ENCODE measurements at regions not wholly inside any gene's neighbourhood (a gene's known extent, or its start where the extent isn't known, plus 50 kb on each side); places are given as distances from the start of the nearest gene placed in this dataset.
A peak's percentile ranks its signal among the peaks of the same experiment; 100 is the strongest.

DNA sequence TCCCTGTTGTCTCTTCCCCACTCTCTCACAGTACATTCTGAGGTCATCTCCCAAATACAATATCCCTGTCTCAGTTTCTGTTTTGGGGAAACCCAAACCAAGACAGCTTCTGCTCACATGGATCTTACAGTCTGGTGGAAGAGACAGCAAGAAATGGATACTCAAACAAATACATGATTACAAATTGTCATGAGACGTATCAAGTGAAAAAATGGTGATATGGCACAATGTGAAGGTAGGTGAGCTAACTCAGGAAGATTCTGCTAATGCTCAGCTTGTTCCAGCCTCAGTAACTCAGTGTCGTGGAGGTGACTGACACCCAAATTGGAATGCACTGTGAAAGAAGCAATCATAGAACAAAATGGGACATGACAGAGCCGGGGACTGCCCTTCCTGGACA lies 68.3 kb downstream of the CHST1 start:
- no peak for DNase-seq

DNA sequence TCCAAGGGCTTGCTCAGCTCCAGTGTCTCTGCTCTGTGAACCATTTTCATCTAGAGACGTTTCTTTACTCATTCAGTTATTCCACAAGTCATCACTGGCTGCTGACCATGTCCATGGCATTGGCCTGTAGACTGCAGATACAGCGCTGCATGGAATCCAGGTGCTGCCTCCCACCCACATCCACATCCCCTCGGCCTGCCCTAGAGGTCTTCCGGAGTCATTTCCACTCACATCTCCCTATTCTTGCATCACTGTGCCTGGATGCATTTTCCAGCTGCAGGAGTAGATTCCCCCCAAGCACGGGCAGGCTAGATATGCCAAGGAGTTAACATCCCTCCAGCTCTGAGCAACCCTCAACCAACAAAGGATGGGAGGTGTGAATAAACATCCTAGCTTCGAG lies 68.9 kb downstream of the CHST1 start:
- no peak for DNase-seq

DNA sequence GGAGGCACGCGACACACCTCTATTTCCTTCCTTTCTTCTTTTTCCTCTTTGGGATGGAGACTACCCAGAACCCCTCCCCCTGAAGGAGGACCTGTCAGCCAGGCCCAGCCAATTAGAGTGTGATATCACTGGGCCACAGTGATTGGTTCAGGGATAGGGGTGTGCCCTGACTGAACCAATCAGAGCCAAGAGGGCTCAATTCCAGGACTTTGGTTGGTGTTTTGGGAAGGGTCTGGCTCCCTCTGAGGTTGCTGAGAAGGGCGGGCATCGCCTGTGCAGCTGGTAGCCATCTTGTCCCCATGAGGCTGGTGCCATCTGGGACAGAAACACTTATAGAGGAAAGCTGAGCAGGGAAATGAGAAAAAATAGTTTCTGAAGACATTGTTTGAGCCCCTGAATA lies 71.4 kb downstream of the CHST1 start:
- DNase-seq: no peak

DNA sequence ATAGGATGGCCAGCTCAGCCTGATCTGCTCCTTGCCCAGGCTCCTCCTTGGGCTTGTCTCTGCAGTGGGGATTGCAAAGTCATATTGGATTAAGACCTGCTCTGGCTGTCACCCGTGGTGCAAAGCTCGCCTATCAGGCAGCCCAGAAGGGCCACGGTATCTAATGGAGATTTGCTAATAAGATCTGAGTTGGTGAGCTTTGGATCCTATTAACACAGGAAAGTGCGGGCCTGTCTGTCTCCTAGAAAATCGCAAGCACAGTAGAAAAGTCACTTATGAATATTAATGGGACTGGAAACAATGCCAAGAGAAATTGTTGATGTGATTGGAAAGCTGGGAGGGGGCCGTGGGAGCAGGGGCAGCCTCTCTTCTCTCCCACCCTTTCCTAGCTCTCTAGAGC lies 72.8 kb downstream of the CHST1 start:
- DNase-seq: no peak

GRCh38 chr11:45590743-45591142 lies 74.7 kb downstream of the CHST1 start:
- peak in 6 of 14 donors; percentile 3 to 39 (median 16) for DNase-seq

- DNase-seq: no peak
Observed at GRCh38 chr11:45585205-45585604, 80.2 kb downstream of the CHST1 start.

- no peak for DNase-seq
Observed at GRCh38 chr11:45583981-45584566, 81.3 kb downstream of the CHST1 start.

DNA sequence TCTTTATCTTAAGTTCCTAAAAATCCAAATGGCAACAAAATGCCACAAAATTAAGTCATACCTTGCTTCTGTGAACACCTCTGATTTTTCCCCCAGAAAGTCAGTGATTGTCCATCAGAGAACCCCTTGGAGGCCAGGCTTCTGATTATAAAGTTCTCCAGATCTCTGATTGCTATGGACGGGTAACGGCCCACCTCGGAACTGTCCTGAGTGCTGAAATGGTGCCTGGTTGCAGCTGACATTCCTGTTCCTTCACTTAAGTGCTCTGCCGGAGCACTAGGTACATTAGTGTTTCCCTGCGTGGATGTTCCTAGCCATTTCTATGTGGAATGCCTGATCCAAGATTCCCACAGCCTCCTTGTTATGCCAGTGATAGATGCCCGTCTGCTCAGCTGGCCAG lies 85.0 kb downstream of the CHST1 start:
- no peak for DNase-seq

- DNase-seq: no peak
Observed at GRCh38 chr11:45578316-45578715, 87.1 kb downstream of the CHST1 start.

DNA sequence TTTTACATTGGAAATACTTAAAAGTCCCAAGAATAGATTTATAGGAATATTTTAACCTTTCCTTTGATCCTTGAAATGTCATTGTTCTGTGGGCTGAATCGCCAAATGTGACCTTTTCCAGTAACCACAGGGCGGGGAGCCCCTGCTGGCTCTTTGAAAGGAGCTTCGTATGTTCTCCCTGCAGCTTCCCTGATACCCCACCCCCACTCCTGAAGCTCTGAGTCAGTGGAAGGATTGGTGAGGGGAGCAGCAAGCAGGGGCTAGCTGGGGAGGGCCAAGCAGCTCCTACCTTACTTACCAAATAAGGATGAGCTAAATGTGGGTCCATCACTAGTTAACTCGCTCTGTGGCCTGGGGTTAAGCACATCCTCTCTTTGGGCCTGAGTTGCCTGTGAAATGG lies 87.7 kb downstream of the CHST1 start:
- DNase-seq: no peak

GRCh38 chr11:45576461-45577215 lies 88.8 kb downstream of the CHST1 start:
- DNase-seq: peak in 1 of 14 donors; percentile 25

DNA sequence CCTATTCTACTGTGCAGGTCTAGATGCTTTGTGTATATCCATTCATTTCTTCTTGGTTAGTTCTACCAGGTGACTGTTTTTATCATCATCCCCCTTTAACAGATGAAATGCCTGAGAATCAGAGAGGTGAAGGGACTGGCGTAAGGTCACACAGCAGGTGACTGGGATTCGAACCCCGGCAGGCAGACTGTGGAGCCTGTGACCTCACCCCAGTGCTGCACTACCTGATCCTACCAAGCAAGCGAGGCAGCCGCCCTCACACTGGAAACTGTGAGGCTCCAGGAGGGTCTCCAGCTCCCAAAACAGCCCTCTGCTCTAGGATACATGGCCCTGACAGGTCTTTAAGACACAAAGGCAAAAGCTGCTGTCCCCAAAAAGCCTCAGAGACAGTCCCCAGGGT lies 91.7 kb downstream of the CHST1 start:
- no peak for DNase-seq

GRCh38 chr11:45572354-45573123 lies 92.9 kb downstream of the CHST1 start:
- no peak for DNase-seq

GRCh38 chr11:45569776-45570175 lies 95.6 kb downstream of the CHST1 start:
- no peak for DNase-seq

GRCh38 chr11:45568049-45568448 lies 97.4 kb downstream of the CHST1 start:
- DNase-seq: no peak

GRCh38 chr11:45565446-45565988 lies 99.9 kb downstream of the CHST1 start:
- no peak for DNase-seq

- no peak for DNase-seq
Observed at GRCh38 chr11:45563810-45564209, 101.6 kb downstream of the CHST1 start.

- no peak for DNase-seq
Observed at GRCh38 chr11:45563171-45563570, 102.3 kb downstream of the CHST1 start.

DNA sequence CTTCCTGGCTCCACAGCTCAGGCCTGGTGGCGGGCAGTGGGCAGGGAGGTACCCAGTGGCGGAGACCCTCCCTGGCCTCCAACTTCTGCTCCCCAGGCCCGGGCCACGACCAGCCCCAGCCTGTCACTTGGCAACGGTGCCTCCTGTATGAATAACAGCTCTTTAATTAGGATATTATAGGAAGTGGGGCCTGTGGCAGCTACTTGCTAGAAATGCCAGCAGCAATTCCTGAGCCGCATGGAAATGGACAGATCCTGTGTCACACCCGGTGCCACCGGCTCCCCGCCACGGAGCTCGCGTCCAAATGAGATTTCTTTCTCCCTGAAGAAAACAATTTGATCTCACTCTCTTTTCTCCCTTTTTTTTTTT lies 104.5 kb downstream of the CHST1 start:
- peak in 2 of 14 donors; percentile 1 to 16 for DNase-seq

GRCh38 chr11:45560155-45560912 lies 105.1 kb downstream of the CHST1 start:
- DNase-seq: peak in 1 of 14 donors; percentile 11

DNA sequence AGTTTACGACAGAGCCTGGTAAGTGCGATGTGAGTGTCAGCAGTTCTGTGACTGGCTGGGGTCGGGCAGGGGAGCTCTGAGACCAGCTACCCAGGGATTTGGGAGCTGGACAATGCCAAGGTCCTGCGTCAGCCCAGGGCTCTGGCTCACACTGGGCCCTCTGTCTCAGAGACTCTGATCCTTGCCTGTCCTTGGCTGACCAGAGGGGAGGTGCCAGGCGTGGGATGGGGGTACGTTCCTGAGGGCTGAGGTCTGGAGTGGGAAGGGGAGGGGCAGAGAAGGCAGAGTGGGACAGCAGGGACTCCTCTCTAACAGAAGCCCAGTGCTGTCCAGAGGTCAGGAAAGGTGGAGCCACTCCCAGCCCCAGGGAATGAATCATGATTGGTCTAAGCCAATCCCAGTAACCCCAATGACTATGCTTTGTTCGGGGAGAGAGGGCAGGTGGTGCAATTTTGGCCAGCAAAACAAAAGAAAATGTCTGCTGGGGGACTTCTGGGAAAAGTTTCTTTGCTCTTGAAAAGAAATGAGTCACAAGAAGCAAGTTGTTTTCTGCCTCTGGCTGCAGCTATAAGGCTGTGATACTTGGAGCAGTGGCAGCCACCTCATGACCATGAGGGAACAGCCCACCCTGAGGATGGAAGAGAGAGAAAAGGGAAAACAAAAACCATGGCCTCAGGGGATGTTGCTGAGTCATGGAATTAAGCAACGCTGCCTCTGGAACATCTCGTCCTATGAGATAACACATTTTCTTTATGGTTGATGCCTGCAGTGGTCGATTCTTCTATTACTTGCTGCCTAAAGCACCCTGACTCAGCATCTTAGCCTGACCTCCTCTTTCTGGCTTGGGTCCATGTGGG lies 108.3 kb downstream of the CHST1 start:
- DNase-seq: peak in 1 of 14 donors; percentile 16
